NAMALWA (cell line): ENCODE measurements at regions not wholly inside any gene's neighbourhood (a gene's known extent, or its start where the extent isn't known, plus 50 kb on each side); places are given as distances from the start of the nearest gene placed in this dataset.
"Not testable (repeated sequence)": the region's sequence is repeated elsewhere in the genome, so short reads cannot be mapped to it uniquely, and the experiment has no call there.

Source experiments
- DNase-seq: peaks from one replicate; pipeline ENCODE4 v3.0.0-alpha.2; 2015; ENCODE audit warnings: low spot score

- no peak for DNase-seq
Observed at GRCh38 chr11:28900427-28900826, 792.2 kb downstream of the METTL15 start.

GRCh38 chr11:28899706-28900105 lies 791.5 kb downstream of the METTL15 start:
- DNase-seq: no peak

GRCh38 chr11:28890601-28891040 lies 782.4 kb downstream of the METTL15 start:
- DNase-seq: not testable (repeated sequence)

GRCh38 chr11:28887681-28888080 lies 779.5 kb downstream of the METTL15 start:
- no peak for DNase-seq

- no peak for DNase-seq
Observed at GRCh38 chr11:28879869-28880268, 771.7 kb downstream of the METTL15 start.

- DNase-seq: no peak
Observed at GRCh38 chr11:28878025-28878424, 769.8 kb downstream of the METTL15 start.

- DNase-seq: no peak
Observed at GRCh38 chr11:28877340-28877739, 769.2 kb downstream of the METTL15 start.

GRCh38 chr11:28874706-28875105 lies 766.5 kb downstream of the METTL15 start:
- DNase-seq: no peak

GRCh38 chr11:28871090-28871489 lies 762.9 kb downstream of the METTL15 start:
- DNase-seq: no peak

GRCh38 chr11:28863422-28863821 lies 755.2 kb downstream of the METTL15 start:
- no peak for DNase-seq

- DNase-seq: no peak
Observed at GRCh38 chr11:28860893-28861292, 752.7 kb downstream of the METTL15 start.

GRCh38 chr11:28858076-28858475 lies 749.9 kb downstream of the METTL15 start:
- no peak for DNase-seq

- no peak for DNase-seq
Observed at GRCh38 chr11:28849053-28849452, 740.9 kb downstream of the METTL15 start.

GRCh38 chr11:28842716-28843115 lies 734.5 kb downstream of the METTL15 start:
- no peak for DNase-seq

GRCh38 chr11:28838741-28839140 lies 730.6 kb downstream of the METTL15 start:
- no peak for DNase-seq

GRCh38 chr11:28837599-28837998 lies 729.4 kb downstream of the METTL15 start:
- DNase-seq: no peak

- DNase-seq: no peak
Observed at GRCh38 chr11:28836285-28837081, 728.3 kb downstream of the METTL15 start.

- no peak for DNase-seq
Observed at GRCh38 chr11:28835790-28836189, 727.6 kb downstream of the METTL15 start.

- no peak for DNase-seq
Observed at GRCh38 chr11:28835317-28835716, 727.1 kb downstream of the METTL15 start.

GRCh38 chr11:28834877-28835276 lies 726.7 kb downstream of the METTL15 start:
- DNase-seq: no peak

- no peak for DNase-seq
Observed at GRCh38 chr11:28833670-28834069, 725.5 kb downstream of the METTL15 start.

- DNase-seq: no peak
Observed at GRCh38 chr11:28833169-28833568, 725.0 kb downstream of the METTL15 start.

- no peak for DNase-seq
Observed at GRCh38 chr11:28826807-28827206, 718.6 kb downstream of the METTL15 start.

GRCh38 chr11:28822576-28822975 lies 714.4 kb downstream of the METTL15 start:
- no peak for DNase-seq
